Gastrocnemius medialis (tissue), 4 donors: ENCODE measurements at regions not wholly inside any gene's neighbourhood (a gene's known extent, or its start where the extent isn't known, plus 50 kb on each side); places are given as distances from the start of the nearest gene placed in this dataset.

Experiments
- POLR2A ChIP-seq, 2 donors: fragments of 450-650 bp; IDR thresholded peaks; one replicate each; pipeline ENCODE4 v1.6.1; 2017; ENCODE audit warnings: antibody characterized with exemption in 2 of 2, mild to moderate bottlenecking in 2 of 2, moderate library complexity in 2 of 2
- TF ChIP-seq, protein P1 (sequence below), 5 experiments: fragments of 450-650 bp in 3 of 5; fragments of 200-600 bp in 2 of 5; sonication (generic) in 2 of 5; IDR thresholded peaks in 4 of 5; conservative IDR thresholded peaks in 1 of 5; 1 replicate in 4 of 5; 2 replicates in 1 of 5; pipeline ENCODE4 v1.5.1; 2016 to 2019; ENCODE audit warnings: antibody characterized with exemption in 5 of 5, mild to moderate bottlenecking in 3 of 5, moderate library complexity in 3 of 5

DNA sequence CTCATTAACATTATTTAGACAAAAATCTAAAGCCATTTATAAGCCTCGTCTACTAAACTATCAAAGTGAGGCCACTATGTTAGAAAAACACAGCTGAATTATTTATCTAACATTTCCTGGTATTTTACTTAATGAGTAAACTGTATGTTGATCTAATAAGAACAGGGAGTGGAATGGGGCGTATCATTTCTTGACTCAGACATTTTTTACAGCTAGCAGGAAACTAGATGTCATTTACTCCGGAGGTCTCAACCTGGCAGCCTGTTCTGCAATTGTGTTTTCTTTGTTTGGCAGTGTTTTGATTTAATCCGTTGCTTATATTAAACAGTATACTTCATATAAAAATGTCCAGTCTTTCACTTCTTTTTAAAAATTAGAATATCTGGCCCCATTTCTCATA is 79.1 kb upstream of the ABI3BP start:
- TF ChIP-seq, protein P1, sequence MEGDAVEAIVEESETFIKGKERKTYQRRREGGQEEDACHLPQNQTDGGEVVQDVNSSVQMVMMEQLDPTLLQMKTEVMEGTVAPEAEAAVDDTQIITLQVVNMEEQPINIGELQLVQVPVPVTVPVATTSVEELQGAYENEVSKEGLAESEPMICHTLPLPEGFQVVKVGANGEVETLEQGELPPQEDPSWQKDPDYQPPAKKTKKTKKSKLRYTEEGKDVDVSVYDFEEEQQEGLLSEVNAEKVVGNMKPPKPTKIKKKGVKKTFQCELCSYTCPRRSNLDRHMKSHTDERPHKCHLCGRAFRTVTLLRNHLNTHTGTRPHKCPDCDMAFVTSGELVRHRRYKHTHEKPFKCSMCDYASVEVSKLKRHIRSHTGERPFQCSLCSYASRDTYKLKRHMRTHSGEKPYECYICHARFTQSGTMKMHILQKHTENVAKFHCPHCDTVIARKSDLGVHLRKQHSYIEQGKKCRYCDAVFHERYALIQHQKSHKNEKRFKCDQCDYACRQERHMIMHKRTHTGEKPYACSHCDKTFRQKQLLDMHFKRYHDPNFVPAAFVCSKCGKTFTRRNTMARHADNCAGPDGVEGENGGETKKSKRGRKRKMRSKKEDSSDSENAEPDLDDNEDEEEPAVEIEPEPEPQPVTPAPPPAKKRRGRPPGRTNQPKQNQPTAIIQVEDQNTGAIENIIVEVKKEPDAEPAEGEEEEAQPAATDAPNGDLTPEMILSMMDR (IDR thresholded peaks at IDR 0.05 in 4 of 5, conservative IDR thresholded peaks at IDR 0.05 in 1 of 5) = no peak
- no peak for TF ChIP-seq POLR2A (IDR thresholded peaks at IDR 0.05)
